GM23338 (cell line): ENCODE measurements at regions not wholly inside any gene's neighbourhood (a gene's known extent, or its start where the extent isn't known, plus 50 kb on each side); places are given as distances from the start of the nearest gene placed in this dataset.

Experiments
- ATAC-seq: fragments of 200-7000 bp; cut with Tn5 transposase; 3 replicates; pipeline ENCODE4 v1.9.1; 2020
- DNase-seq: peaks from one replicate; pipeline ENCODE4 v3.0.0-alpha.2; 2015; ENCODE audit warnings: low spot score
- H2AFZ ChIP-seq: fragments of 200-600 bp; sonication (generic); 2 replicates; pipeline ENCODE4 v1.8.0; 2016; ENCODE audit warnings: antibody characterized with exemption, mild to moderate bottlenecking, moderate library complexity
- H3F3A ChIP-seq: fragments of 200-600 bp; sonication (generic); replicated peaks from 2 replicates; pipeline ENCODE4 v1.8.0; 2017; ENCODE audit warnings: antibody characterized with exemption, mixed run types, low read depth
- H3K27ac ChIP-seq: fragments of 200-600 bp; sonication (generic); 2 replicates; pipeline ENCODE4 v1.6.1; 2016; ENCODE audit warnings: low read depth
- H3K27me3 ChIP-seq: fragments of 200-600 bp; sonication (generic); 2 replicates; pipeline ENCODE4 v1.8.0; 2016; ENCODE audit warnings: mild to moderate bottlenecking, mixed run types, moderate library complexity; ENCODE audit not compliant: insufficient read depth
- H3K36me3 ChIP-seq: fragments of 200-600 bp; sonication (generic); 2 replicates; pipeline ENCODE4 v1.8.0; 2016; ENCODE audit warnings: mild to moderate bottlenecking; ENCODE audit not compliant: insufficient read depth
- H3K4me1 ChIP-seq: fragments of 200-600 bp; sonication (generic); 2 replicates; pipeline ENCODE4 v1.8.0; 2016; ENCODE audit warnings: mild to moderate bottlenecking, moderate library complexity; ENCODE audit not compliant: insufficient read depth
- H3K4me2 ChIP-seq: fragments of 200-600 bp; sonication (generic); 2 replicates; pipeline ENCODE4 v1.7.1; 2017; ENCODE audit warnings: mixed run types
- H3K4me3 ChIP-seq: fragments of 200-600 bp; sonication (generic); 2 replicates; pipeline ENCODE4 v1.6.1; 2016; ENCODE audit warnings: mixed run types
- H3K79me2 ChIP-seq: fragments of 200-600 bp; sonication (generic); replicated peaks from 2 replicates; pipeline ENCODE4 v1.8.0; 2017; ENCODE audit warnings: mild to moderate bottlenecking; ENCODE audit not compliant: insufficient read depth
- H3K9me2 ChIP-seq: fragments of 200-600 bp; sonication (generic); 2 replicates; pipeline ENCODE4 v1.8.0; 2017; ENCODE audit not compliant: insufficient read depth
- H4K20me1 ChIP-seq: fragments of 200-600 bp; sonication (generic); replicated peaks from 2 replicates; pipeline ENCODE4 v1.8.0; 2017; ENCODE audit warnings: mild to moderate bottlenecking; ENCODE audit not compliant: insufficient read depth
- H3K27ac Mint-ChIP-seq: 2 replicates; pipeline ENCODE4 v1.8.0; 2020; ENCODE audit warnings: inconsistent platforms, mild to moderate bottlenecking, moderate library complexity, mixed read lengths
- H3K27me3 Mint-ChIP-seq: 3 replicates; pipeline ENCODE4 v1.8.0; 2022; ENCODE audit warnings: low read depth, mild to moderate bottlenecking, moderate library complexity, mixed read lengths, inconsistent platforms; ENCODE audit not compliant: insufficient read depth, poor library complexity
- H3K36me3 Mint-ChIP-seq: 3 replicates; pipeline ENCODE4 v1.8.0; 2021; ENCODE audit warnings: low read depth, mild to moderate bottlenecking, inconsistent platforms, moderate library complexity, mixed read lengths
- H3K4me1 Mint-ChIP-seq: 3 replicates; pipeline ENCODE4 v1.8.0; 2020; ENCODE audit warnings: mild to moderate bottlenecking, inconsistent platforms, mixed read lengths
- H3K4me3 Mint-ChIP-seq: 3 replicates; pipeline ENCODE4 v1.8.0; 2021; ENCODE audit warnings: moderate library complexity, mild to moderate bottlenecking, inconsistent platforms, mixed read lengths
- H3K9me3 Mint-ChIP-seq: 3 replicates; pipeline ENCODE4 v1.8.0; 2020; ENCODE audit warnings: moderate library complexity, mild to moderate bottlenecking, inconsistent platforms, mixed read lengths
- CREB1 ChIP-seq: fragments of 250-450 bp; sonication (Bioruptor Pico); IDR thresholded peaks from 2 replicates; pipeline ENCODE4 v1.5.0; 2020; ENCODE audit warnings: low read depth, mild to moderate bottlenecking, moderate library complexity
- EZH2 ChIP-seq: fragments of 200-600 bp; sonication (generic); IDR thresholded peaks from one replicate; pipeline ENCODE4 v1.8.0; 2017; ENCODE audit warnings: antibody characterized with exemption, mild to moderate bottlenecking, low read depth; ENCODE audit not compliant: unreplicated experiment
- EZH2phosphoT487 ChIP-seq: fragments of 200-600 bp; sonication (generic); IDR thresholded peaks from one replicate; pipeline ENCODE4 v1.8.1; 2018; ENCODE audit warnings: antibody characterized with exemption; ENCODE audit not compliant: unreplicated experiment
- JUNB ChIP-seq: IDR thresholded peaks from one replicate; pipeline ENCODE4 v1.6.1; 2016; ENCODE audit warnings: antibody characterized with exemption; ENCODE audit not compliant: unreplicated experiment
- NANOG ChIP-seq: IDR thresholded peaks from 2 replicates; pipeline ENCODE4 v1.6.1; 2016; ENCODE audit warnings: antibody characterized with exemption, borderline replicate concordance
- POLR2AphosphoS5 ChIP-seq: IDR thresholded peaks from 2 replicates; pipeline ENCODE4 v1.6.1; 2016; ENCODE audit warnings: antibody characterized with exemption, low read depth
- STAT1 ChIP-seq: IDR thresholded peaks from one replicate; pipeline ENCODE4 v1.6.1; 2016; ENCODE audit warnings: antibody characterized with exemption; ENCODE audit not compliant: unreplicated experiment
- TF ChIP-seq, protein P1 (sequence below): IDR thresholded peaks from 2 replicates; pipeline ENCODE4 v1.6.1; 2016; ENCODE audit warnings: antibody characterized with exemption
- TF ChIP-seq, protein P2 (sequence below), 2 experiments: fragments of 200-600 bp in 1 of 2; sonication (generic) in 1 of 2; conservative IDR thresholded peaks; 2 replicates each; pipeline versions ENCODE4 v1.5.1 to v1.6.1; 2016 to 2017; ENCODE audit warnings: antibody characterized with exemption in 2 of 2, low read depth in 2 of 2, mild to moderate bottlenecking in 2 of 2, moderate library complexity in 1 of 2
- TF ChIP-seq, protein P3 (sequence below): IDR thresholded peaks from one replicate; pipeline ENCODE4 v1.6.1; 2018; ENCODE audit warnings: antibody characterized with exemption; ENCODE audit not compliant: unreplicated experiment

DNA sequence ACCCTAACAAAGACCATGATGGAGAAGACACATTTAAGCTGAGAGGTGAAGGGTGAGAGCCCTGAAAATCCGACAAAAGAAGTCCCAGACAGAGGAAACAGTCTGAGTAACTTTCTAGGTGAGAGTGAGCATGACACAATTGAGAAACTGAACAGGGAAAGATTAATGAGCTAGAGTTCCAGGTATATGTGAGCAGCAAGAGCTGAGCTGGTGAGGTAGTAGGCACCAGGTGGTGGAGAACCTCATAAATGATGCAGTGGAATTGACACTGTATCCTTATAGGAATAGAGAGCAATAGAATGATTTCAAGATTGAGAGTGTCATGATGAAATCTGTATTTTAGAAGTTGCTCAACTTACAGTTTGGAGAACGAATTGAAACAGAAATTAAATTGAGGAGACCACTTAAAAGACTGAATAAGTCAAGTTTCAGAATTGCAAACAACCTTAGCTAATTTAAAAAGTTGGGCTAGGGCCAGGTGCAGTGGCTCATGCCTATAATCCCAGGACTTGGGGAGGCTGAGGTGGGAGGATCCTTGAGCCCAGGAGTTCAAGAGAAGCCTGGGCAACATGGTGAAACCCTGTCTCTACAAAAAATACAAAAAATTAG is 89.8 kb downstream of the NREP start (continued):
- TF ChIP-seq EZH2 (no peak), STAT1 (no peak)
- TF ChIP-seq, protein P1, sequence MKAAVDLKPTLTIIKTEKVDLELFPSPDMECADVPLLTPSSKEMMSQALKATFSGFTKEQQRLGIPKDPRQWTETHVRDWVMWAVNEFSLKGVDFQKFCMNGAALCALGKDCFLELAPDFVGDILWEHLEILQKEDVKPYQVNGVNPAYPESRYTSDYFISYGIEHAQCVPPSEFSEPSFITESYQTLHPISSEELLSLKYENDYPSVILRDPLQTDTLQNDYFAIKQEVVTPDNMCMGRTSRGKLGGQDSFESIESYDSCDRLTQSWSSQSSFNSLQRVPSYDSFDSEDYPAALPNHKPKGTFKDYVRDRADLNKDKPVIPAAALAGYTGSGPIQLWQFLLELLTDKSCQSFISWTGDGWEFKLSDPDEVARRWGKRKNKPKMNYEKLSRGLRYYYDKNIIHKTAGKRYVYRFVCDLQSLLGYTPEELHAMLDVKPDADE = no peak

DNA sequence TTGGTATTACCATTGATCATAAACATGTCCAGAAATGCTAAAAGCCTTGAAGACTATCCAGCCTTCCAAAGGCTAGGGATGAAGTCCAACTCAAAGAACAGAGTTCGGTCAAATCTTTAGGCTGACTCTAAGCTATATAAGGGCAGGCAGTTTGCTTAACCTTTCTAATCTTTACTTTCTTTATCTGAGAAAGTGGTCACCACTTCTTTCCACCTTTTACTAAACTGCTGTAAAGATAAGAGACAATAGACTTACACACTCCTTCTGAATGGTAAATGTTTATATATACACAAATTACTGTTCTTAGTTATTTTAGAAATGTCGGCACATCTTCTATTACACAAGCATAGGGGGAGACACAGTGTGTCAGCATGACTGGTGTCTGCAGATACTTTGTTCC is 100.4 kb downstream of the NREP start:
- Histone ChIP-seq H3K4me1 (no peaks in the 10 kb centered on the region), H3K4me2 (no peak overlapping the region), H3K79me2 (no peaks in the 10 kb centered on the region), H3F3A (no peaks in the 10 kb centered on the region), H3K27me3 (no peaks in the 10 kb centered on the region), H3K9me2 (peaks cover 12% of the 10 kb centered on the region), H4K20me1 (no peaks in the 10 kb centered on the region), H3K36me3 (no peaks in the 10 kb centered on the region; the same call in 1 of the 2 replicates), H2AFZ (no peak overlapping the region), H3K4me3 (no peak overlapping the region), H3K27ac (no peak overlapping the region)
- peaks cover 27% of the 10 kb centered on the region for H3K9me3 Mint-ChIP-seq
- peaks cover 17% of the 10 kb centered on the region; the same call in 2 of the 3 replicates for H3K36me3 Mint-ChIP-seq
- no peak for ATAC-seq
- no peaks in the 10 kb centered on the region for H3K4me1 Mint-ChIP-seq
- H3K27ac Mint-ChIP-seq = no peak overlapping the region
- H3K27me3 Mint-ChIP-seq = no peaks in the 10 kb centered on the region
- TF ChIP-seq EZH2phosphoT487 = no peak
- TF ChIP-seq, protein P1 = no peak
- no peak for DNase-seq
- no peak overlapping the region for H3K4me3 Mint-ChIP-seq

DNA sequence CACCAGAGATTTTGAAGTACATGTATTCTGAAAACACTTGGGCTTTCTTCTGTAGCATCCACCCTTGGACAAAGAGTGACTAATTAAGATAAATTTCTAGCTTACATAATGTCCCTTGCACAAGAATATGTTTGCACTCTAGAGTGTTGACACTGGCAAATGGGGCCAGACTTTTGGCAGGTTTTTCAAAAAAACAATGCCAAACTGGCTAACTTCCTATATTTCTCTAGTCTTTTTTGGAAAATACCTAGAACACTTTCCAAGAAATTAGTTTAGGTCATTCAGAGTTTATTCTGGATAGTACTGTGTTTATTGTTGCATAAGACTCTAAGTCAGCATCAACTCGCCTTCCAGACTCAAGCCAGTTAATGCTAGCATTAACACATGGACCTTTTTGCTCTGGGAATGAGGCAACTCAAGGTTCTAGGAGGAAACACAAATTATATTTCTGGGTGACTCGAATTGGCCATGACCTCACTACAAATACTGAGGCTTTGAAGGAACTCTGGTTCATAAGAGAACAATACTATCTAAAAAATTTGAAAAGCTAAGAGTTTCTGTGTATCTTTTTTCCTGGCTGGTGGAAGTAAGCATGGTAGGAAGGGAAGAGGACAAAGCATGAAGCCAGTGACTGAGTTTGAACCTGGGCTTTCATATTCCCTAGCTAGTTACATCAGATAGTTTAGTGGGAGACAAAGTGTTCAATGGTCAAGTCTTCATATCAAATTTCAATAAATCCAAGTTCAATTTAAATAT is 101.6 kb downstream of the NREP start:
- Histone ChIP-seq H3K4me3 (no peak overlapping the region), H2AFZ (no peak overlapping the region), H3K9me2 (peaks cover 12% of the 10 kb centered on the region), H3K79me2 (no peaks in the 10 kb centered on the region), H3K27me3 (no peaks in the 10 kb centered on the region), H4K20me1 (no peaks in the 10 kb centered on the region), H3K4me2 (no peak overlapping the region), H3K36me3 (no peaks in the 10 kb centered on the region), H3K4me1 (no peaks in the 10 kb centered on the region), H3F3A (no peaks in the 10 kb centered on the region), H3K27ac (no peak overlapping the region)
- ATAC-seq (no peak), DNase-seq (no peak)
- H3K4me3 Mint-ChIP-seq = no peak overlapping the region
- no peak overlapping the region for H3K27ac Mint-ChIP-seq
- H3K36me3 Mint-ChIP-seq = peaks cover 8% of the 10 kb centered on the region; the same call in 2 of the 3 replicates
- H3K9me3 Mint-ChIP-seq = peaks cover 17% of the 10 kb centered on the region
- no peaks in the 10 kb centered on the region for H3K27me3 Mint-ChIP-seq
- no peaks in the 10 kb centered on the region for H3K4me1 Mint-ChIP-seq
- TF ChIP-seq, protein P2, sequence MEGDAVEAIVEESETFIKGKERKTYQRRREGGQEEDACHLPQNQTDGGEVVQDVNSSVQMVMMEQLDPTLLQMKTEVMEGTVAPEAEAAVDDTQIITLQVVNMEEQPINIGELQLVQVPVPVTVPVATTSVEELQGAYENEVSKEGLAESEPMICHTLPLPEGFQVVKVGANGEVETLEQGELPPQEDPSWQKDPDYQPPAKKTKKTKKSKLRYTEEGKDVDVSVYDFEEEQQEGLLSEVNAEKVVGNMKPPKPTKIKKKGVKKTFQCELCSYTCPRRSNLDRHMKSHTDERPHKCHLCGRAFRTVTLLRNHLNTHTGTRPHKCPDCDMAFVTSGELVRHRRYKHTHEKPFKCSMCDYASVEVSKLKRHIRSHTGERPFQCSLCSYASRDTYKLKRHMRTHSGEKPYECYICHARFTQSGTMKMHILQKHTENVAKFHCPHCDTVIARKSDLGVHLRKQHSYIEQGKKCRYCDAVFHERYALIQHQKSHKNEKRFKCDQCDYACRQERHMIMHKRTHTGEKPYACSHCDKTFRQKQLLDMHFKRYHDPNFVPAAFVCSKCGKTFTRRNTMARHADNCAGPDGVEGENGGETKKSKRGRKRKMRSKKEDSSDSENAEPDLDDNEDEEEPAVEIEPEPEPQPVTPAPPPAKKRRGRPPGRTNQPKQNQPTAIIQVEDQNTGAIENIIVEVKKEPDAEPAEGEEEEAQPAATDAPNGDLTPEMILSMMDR (conservative IDR thresholded peaks at IDR 0.05; ENCODE audit: low read depth in 2 of 2) = no peak
- TF ChIP-seq, protein P3, sequence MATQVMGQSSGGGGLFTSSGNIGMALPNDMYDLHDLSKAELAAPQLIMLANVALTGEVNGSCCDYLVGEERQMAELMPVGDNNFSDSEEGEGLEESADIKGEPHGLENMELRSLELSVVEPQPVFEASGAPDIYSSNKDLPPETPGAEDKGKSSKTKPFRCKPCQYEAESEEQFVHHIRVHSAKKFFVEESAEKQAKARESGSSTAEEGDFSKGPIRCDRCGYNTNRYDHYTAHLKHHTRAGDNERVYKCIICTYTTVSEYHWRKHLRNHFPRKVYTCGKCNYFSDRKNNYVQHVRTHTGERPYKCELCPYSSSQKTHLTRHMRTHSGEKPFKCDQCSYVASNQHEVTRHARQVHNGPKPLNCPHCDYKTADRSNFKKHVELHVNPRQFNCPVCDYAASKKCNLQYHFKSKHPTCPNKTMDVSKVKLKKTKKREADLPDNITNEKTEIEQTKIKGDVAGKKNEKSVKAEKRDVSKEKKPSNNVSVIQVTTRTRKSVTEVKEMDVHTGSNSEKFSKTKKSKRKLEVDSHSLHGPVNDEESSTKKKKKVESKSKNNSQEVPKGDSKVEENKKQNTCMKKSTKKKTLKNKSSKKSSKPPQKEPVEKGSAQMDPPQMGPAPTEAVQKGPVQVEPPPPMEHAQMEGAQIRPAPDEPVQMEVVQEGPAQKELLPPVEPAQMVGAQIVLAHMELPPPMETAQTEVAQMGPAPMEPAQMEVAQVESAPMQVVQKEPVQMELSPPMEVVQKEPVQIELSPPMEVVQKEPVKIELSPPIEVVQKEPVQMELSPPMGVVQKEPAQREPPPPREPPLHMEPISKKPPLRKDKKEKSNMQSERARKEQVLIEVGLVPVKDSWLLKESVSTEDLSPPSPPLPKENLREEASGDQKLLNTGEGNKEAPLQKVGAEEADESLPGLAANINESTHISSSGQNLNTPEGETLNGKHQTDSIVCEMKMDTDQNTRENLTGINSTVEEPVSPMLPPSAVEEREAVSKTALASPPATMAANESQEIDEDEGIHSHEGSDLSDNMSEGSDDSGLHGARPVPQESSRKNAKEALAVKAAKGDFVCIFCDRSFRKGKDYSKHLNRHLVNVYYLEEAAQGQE = no peak
- TF ChIP-seq NANOG (no peak), JUNB (no peak), POLR2AphosphoS5 (no peak), CREB1 (CRISPR knock-in tag) (no peak), EZH2phosphoT487 (no peak)
